Heart left ventricle (tissue), 16 donors: ENCODE measurements at regions not wholly inside any gene's neighbourhood (a gene's known extent, or its start where the extent isn't known, plus 50 kb on each side); places are given as distances from the start of the nearest gene placed in this dataset.

ENCODE experiments used
- ATAC-seq, 4 donors: fragments of 200-7000 bp; cut with Tn5 transposase; one replicate each; pipeline ENCODE4 v1.9.1; 2020 to 2022; ENCODE audit warnings: moderate library complexity in 4 of 4, mild to moderate bottlenecking in 3 of 4, moderate number of reproducible peaks in 1 of 4
- DNase-seq, 5 donors: peaks; one replicate each; pipeline ENCODE4 v3.0.0-alpha.2; 2020
- H3K27ac ChIP-seq, 12 donors: fragments of 200-600 bp; sonication (generic) in 4 of 12; one replicate each; pipeline versions ENCODE4 v1.5.0 to v1.8.0; 2016 to 2022; ENCODE audit warnings: mild to moderate bottlenecking in 2 of 12
- H3K27me3 ChIP-seq, 9 donors: fragments of 200-600 bp; sonication (generic) in 2 of 9; one replicate each; pipeline versions ENCODE4 v1.5.1 to v1.8.0; 2016 to 2022; ENCODE audit warnings: mild to moderate bottlenecking in 3 of 9
- H3K36me3 ChIP-seq, 9 donors: fragments of 200-600 bp; sonication (generic) in 2 of 9; one replicate each; pipeline versions ENCODE4 v1.5.0 to v1.8.0; 2018 to 2022; ENCODE audit warnings: mild to moderate bottlenecking in 2 of 9
- H3K4me1 ChIP-seq, 12 donors: fragments of 200-600 bp; sonication (generic) in 4 of 12; one replicate each; pipeline versions ENCODE4 v1.5.0 to v1.8.0; 2016 to 2022; ENCODE audit warnings: mild to moderate bottlenecking in 3 of 12
- H3K4me3 ChIP-seq, 12 donors: fragments of 200-600 bp; sonication (generic) in 4 of 12; one replicate each; pipeline versions ENCODE4 v1.5.0 to v1.8.0; 2017 to 2022; ENCODE audit warnings: mild to moderate bottlenecking in 9 of 12, moderate library complexity in 4 of 12
- H3K9me3 ChIP-seq, 12 donors: fragments of 200-600 bp; sonication (generic) in 4 of 12; one replicate each; pipeline versions ENCODE4 v1.5.0 to v1.8.0; 2016 to 2022; ENCODE audit warnings: mild to moderate bottlenecking in 1 of 12
- POLR2A ChIP-seq, 2 donors: fragments of 450-650 bp; IDR thresholded peaks; one replicate each; pipeline ENCODE4 v1.6.1; 2017; ENCODE audit warnings: antibody characterized with exemption in 2 of 2, mild to moderate bottlenecking in 2 of 2, moderate library complexity in 2 of 2
- WGBS, 4 donors: extraction: QIAGEN DNeasy Blood & Tissue Kit in 2 of 4; methylation state at CpG; one replicate each; pipeline versions ENCODE4 v1.1.5 to v1.1.7; 2013 to 2018; 5-methylcytosine and 5-hydroxymethylcytosine counted together
- intact Hi-C, 10 donors: fragments of 100-400 bp; cut with DNase I; formaldehyde crosslinking; loops; one replicate each; pipeline versions ENCODE4 v1.11.1 to v1.14.2; 2022
- TF ChIP-seq, protein P1 (sequence below), 12 donors: fragments of 200-600 bp; sonication (generic) in 4 of 12; IDR thresholded peaks; one replicate each; pipeline versions ENCODE4 v1.5.0 to v1.8.0; 2018 to 2022; ENCODE audit warnings: antibody characterized with exemption in 12 of 12, mild to moderate bottlenecking in 5 of 12
- donor health status: ischemic (EF 13 %, LVEDD 7.1; RV severe dilation, severe dysfunction).
- donor health status: healthy with polysubstance abuse.
- donor health status: DM: no; HTN: yes; CAD: no.
- donor health status: DM: no; HTN: no; CAD: no.
- donor health status: ischemic (EF 25% LVEDD 6.9; RV normal size, moderate dysfunction).
- donor health status: ischemic (EF 25% LVEDD 5.7; RV mildly dilated, moderate dysfunction).
- donor health status: healthy.
- donor health status: DM: yes; HTN: yes; CAD: no.
- donor health status: ischemic (EF 35%, LVEDD 5.7; RV mildly dilated, moderate dysfunction).
- donor health status: nonischemic (EF 11% LVEDD 7.7; RV severe dilation, severe dysfunction).
- donor health status: DM: yes; HTN: yes; CAD: no.
- donor health status: PGD.
- donor health status: ischemic (EF 29% LVEDD 5.4; RV normal size, mild dysfunction).
- donor health status: nonischemic (EF 23%, LVEDD 6.1; RV moderate dilation, normal function).

- intact Hi-C loops: loop anchor here in 1 of 10 donors (5.0 kb wide), 1 partner anchor 52 kb away; no protein-coding TSS in a partner anchor
- H3K27me3 ChIP-seq: peaks cover 66 to 100% (median 86%) of the 10 kb centered on the region in 9 donors
- no peaks in the 10 kb centered on the region for H3K36me3 ChIP-seq
- TF ChIP-seq POLR2A (IDR thresholded peaks at IDR 0.05): no peak
- TF ChIP-seq, protein P1, sequence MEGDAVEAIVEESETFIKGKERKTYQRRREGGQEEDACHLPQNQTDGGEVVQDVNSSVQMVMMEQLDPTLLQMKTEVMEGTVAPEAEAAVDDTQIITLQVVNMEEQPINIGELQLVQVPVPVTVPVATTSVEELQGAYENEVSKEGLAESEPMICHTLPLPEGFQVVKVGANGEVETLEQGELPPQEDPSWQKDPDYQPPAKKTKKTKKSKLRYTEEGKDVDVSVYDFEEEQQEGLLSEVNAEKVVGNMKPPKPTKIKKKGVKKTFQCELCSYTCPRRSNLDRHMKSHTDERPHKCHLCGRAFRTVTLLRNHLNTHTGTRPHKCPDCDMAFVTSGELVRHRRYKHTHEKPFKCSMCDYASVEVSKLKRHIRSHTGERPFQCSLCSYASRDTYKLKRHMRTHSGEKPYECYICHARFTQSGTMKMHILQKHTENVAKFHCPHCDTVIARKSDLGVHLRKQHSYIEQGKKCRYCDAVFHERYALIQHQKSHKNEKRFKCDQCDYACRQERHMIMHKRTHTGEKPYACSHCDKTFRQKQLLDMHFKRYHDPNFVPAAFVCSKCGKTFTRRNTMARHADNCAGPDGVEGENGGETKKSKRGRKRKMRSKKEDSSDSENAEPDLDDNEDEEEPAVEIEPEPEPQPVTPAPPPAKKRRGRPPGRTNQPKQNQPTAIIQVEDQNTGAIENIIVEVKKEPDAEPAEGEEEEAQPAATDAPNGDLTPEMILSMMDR (IDR thresholded peaks at IDR 0.05): peak in 4 of 12 donors; percentile 10 to 32 (median 16)
- peaks cover 0 to 30% (median 10%) of the 10 kb centered on the region in 12 donors for H3K4me1 ChIP-seq
- no peak overlapping the region for H3K27ac ChIP-seq
- peak overlapping the region in 2 of 12 donors; percentile 5 to 9 for H3K4me3 ChIP-seq
- ATAC-seq: no peak
- no peak for DNase-seq
- H3K9me3 ChIP-seq: no peaks in the 10 kb centered on the region
- WGBS, 4 donors: 2 to 3% (median 3%) methylated on average over 44 to 66 of the region's 66 CpGs
Observed at GRCh38 chr5:73298772-73299630, 126.0 kb downstream of the TMEM174 start.

GRCh38 chr5:73298251-73298771, 125.3 kb downstream of the TMEM174 start:
- 2 to 3% (median 3%) methylated on average over 41 to 50 of the region's 50 CpGs for WGBS, 4 donors
- H3K27me3 ChIP-seq: peaks cover 60 to 100% (median 84%) of the 10 kb centered on the region in 9 donors

GRCh38 chr5:73297430-73297829, 124.4 kb downstream of the TMEM174 start:
- Histone ChIP-seq H3K4me1 (peaks cover 0 to 25% (median 10%) of the 10 kb centered on the region in 12 donors), H3K27me3 (peaks cover 51 to 100% (median 81%) of the 10 kb centered on the region in 9 donors), H3K27ac (no peak overlapping the region), H3K9me3 (no peaks in the 10 kb centered on the region), H3K4me3 (no peak overlapping the region), H3K36me3 (no peaks in the 10 kb centered on the region)
- DNase-seq (no peak), ATAC-seq (no peak)
- WGBS, 4 donors: 17 to 32% (median 26%) methylated on average over 5 of the region's 5 CpGs
- TF ChIP-seq POLR2A (IDR thresholded peaks at IDR 0.05): no peak
- TF ChIP-seq, protein P1 (IDR thresholded peaks at IDR 0.05): no peak
- intact Hi-C loops: loop anchor here in 1 of 10 donors (5.0 kb wide), 1 partner anchor 50 kb away; no protein-coding TSS in a partner anchor

More at GRCh38 chr5:73298251-73298771, 125.3 kb downstream of the TMEM174 start:
- Histone ChIP-seq H3K27ac (no peak overlapping the region), H3K4me1 (peaks cover 0 to 27% (median 10%) of the 10 kb centered on the region in 12 donors), H3K36me3 (no peaks in the 10 kb centered on the region), H3K9me3 (no peaks in the 10 kb centered on the region), H3K4me3 (peak overlapping the region in 2 of 12 donors; percentile 3 to 5)
- ATAC-seq (no peak), DNase-seq (no peak)
- TF ChIP-seq, protein P1 (IDR thresholded peaks at IDR 0.05): no peak
- TF ChIP-seq POLR2A (IDR thresholded peaks at IDR 0.05): no peak
- intact Hi-C loops: loop anchor here in 1 of 10 donors (5.0 kb wide), 1 partner anchor 51 kb away; no protein-coding TSS in a partner anchor

DNA sequence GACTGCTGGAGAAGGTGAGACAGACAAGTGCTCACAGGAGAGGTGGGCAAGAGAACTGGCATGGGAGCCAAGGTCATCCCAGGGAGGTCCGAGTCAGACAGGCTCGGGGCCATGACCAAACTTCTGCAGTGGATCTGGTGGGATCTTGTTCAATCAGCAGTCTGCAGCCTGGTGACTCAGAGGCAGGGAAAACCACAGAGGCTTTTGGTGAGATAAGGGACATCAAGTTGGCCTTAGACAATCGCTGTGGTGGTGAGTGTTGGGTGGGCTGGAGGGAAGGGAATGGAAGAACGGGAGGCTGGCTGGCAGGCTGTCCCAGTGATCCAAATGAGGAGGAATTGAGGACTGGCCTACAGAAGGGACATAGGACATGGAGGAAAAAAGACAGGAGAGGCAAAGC, 123.8 kb downstream of the TMEM174 start:
- H3K4me3 ChIP-seq: no peak overlapping the region
- no peaks in the 10 kb centered on the region for H3K36me3 ChIP-seq
- DNase-seq: no peak
- WGBS, 4 donors: 8 to 28% (median 26%) methylated on average over 4 of the region's 4 CpGs
- H3K27ac ChIP-seq: no peak overlapping the region
- no peaks in the 10 kb centered on the region for H3K9me3 ChIP-seq
- peaks cover 0 to 25% (median 10%) of the 10 kb centered on the region in 12 donors for H3K4me1 ChIP-seq
- intact Hi-C loops: loop anchor here in 1 of 10 donors (5.0 kb wide), 1 partner anchor 49 kb away; no protein-coding TSS in a partner anchor
- peaks cover 45 to 99% (median 79%) of the 10 kb centered on the region in 9 donors for H3K27me3 ChIP-seq
- ATAC-seq: no peak
- TF ChIP-seq, protein P1 (IDR thresholded peaks at IDR 0.05): no peak
- TF ChIP-seq POLR2A (IDR thresholded peaks at IDR 0.05): no peak
